Mononuclear cell (primary cell): ENCODE measurements at regions not wholly inside any gene's neighbourhood (a gene's known extent, or its start where the extent isn't known, plus 50 kb on each side); places are given as distances from the start of the nearest gene placed in this dataset.

Source experiments
- H3K27me3 ChIP-seq: 2 replicates; pipeline ENCODE4 v1.6.0; 2011; ENCODE audit warnings: low read length, control low read depth; ENCODE audit not compliant: insufficient read depth
- H3K4me1 ChIP-seq: 2 replicates; pipeline ENCODE4 v1.5.1; 2011; ENCODE audit warnings: mild to moderate bottlenecking, low read length, control low read depth; ENCODE audit not compliant: insufficient read depth
- H3K4me3 ChIP-seq: 2 replicates; pipeline ENCODE4 v1.5.1; 2011; ENCODE audit warnings: mild to moderate bottlenecking, low read length, moderate library complexity
- H3K9me3 ChIP-seq: 2 replicates; pipeline ENCODE4 v1.5.1; 2011; ENCODE audit warnings: low read depth, mild to moderate bottlenecking, control low read depth, low read length

DNA sequence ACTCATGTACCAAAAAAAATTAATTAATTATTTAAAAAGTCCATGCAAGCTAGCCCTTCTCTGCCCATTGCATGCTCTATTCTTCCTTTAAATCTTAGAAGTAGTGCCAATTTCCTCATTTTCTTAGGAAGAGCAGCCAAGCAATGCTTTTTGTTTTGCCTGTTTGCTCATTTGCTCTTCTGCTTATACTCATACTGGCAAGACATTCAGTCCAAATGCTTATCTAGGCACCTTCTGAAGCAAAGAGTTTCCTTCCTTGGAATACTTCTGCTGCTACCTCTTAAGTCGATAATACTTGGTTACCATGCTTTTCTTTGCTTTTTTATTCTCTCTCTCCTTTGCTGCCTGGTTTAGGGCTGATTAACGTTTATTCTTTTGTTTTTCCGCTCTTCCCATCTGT, 1318.3 kb downstream of the AACS start:
- Histone ChIP-seq H3K4me1 (no peaks in the 10 kb centered on the region), H3K4me3 (no peak overlapping the region), H3K9me3 (no peaks in the 10 kb centered on the region), H3K27me3 (no peaks in the 10 kb centered on the region)

DNA sequence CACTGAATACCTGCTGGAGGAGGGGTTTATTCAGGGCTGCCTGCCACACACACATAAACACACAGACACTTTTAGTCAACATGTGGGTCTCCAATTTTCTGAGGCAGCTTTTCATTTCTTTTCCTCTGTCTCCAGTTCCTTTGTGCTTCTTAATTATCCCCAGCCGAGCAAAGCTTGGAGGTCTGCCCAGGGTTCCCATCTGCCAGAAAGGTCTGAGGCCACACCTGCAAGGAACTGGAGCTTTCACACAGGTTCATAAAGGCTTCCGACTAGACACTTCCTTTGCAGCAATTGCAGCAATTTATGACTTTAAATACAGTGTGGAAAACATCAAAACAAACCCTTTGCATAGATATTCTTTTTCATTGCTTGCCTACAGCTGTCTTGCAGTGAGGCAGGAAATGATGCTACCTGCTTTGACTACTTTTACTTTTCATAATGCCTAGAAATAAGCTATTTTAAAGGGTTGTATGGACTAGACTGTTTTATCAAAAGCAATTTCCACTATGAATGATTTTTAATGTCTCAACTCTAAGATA, 1318.9 kb downstream of the AACS start:
- H3K4me1 ChIP-seq: no peaks in the 10 kb centered on the region
- H3K27me3 ChIP-seq: no peaks in the 10 kb centered on the region
- no peak overlapping the region for H3K4me3 ChIP-seq
- H3K9me3 ChIP-seq: no peaks in the 10 kb centered on the region

DNA sequence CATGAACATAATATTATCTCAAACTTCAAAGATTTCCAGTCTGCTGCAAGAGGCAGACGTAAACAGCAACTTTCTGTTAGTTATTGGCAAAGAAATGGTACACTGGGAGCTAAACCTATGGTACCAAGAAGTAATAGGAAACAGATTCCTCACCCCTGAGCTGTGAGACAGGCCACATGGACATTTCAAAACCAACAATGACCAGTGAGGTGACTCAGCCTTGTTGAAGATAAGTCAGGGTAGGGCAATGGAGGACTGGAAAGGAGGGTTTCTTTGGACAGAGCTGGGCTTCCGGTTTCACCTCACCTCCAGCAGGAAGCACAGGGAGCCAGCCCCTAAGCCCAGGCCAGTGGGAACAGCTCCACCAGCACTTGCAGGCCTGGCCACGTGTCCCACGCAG, 1320.5 kb downstream of the AACS start:
- Histone ChIP-seq H3K9me3 (no peaks in the 10 kb centered on the region), H3K4me3 (no peak overlapping the region), H3K27me3 (no peaks in the 10 kb centered on the region), H3K4me1 (no peaks in the 10 kb centered on the region)

DNA sequence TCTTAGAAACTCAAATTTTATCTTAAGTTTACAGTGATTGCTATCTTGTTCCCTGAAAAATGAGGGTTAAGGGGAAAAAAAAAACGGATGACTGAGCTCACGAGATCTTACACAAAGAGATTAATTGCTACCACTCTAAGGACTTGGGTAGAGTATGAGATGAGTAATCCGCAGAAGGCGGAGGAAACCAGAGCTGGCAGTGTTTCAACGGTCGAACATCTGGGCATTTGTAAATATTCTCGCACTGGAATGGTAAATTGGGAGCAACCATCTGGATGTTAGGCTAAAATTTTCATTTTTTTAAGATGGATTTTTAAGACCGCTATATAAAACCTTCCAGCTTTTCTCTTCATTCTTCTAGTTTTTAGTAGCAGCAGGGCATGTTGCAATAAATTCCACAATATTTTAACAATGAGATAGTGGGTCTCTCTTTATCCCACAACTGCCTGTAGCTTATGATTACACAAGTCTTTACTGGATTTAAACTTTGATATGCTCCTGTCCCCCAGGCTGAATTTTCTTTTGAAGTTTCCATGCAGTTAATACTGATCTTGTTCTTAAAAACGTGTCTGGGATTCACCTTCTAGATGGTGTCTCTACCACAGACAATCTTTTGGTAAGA, 1324.1 kb downstream of the AACS start:
- Histone ChIP-seq H3K9me3 (no peaks in the 10 kb centered on the region), H3K27me3 (no peaks in the 10 kb centered on the region), H3K4me3 (no peak overlapping the region), H3K4me1 (no peaks in the 10 kb centered on the region)

DNA sequence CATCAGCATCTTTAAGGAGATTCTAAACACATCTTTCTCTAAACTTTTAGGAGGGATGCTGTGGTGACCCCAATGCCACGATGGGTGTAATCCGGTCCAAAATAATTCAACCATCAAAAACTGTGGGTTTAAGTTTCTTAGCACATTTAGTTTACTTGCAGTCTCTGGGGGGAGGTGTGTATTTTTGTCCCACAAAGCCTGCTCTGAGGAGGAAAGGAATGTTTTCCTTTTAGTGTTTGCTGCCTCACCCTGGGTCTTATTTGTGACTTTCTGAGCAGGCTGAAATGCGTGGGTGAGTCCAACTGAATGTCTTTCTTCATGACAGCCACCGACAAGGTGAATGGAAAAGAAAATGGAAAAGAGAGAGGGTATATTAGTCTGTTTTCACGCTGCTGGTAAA, 1324.7 kb downstream of the AACS start:
- no peaks in the 10 kb centered on the region for H3K4me1 ChIP-seq
- no peaks in the 10 kb centered on the region for H3K27me3 ChIP-seq
- H3K4me3 ChIP-seq: no peak overlapping the region
- H3K9me3 ChIP-seq: no peaks in the 10 kb centered on the region

DNA sequence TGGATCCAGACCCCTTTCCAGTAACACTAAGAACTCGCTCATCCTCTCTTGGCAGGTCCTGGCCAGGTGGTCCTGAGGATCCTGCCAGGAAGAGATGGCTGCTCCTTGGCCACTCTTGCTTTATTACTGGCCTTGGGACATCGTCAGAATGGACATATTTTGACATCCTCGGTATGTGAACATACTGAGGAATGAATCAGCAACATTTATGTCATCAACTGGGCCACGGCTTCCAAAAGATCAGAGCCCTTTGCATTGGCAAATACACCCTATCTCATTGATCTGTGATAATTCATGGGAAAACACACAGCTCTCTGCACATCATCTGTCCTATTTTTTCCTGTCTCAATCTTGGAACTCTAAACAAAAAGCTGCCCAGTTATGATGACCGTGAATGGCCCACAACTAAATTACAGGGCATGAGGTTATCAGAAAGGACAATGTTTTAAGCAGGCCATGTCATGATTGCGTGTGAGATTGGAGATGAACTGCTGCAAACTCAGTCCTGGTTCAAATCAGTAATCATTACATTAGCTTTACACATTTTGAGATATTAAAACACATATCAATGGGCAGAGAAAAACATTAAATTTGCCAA, 1325.8 kb downstream of the AACS start:
- H3K27me3 ChIP-seq: no peaks in the 10 kb centered on the region
- no peak overlapping the region for H3K4me3 ChIP-seq
- no peaks in the 10 kb centered on the region for H3K4me1 ChIP-seq
- no peaks in the 10 kb centered on the region for H3K9me3 ChIP-seq

DNA sequence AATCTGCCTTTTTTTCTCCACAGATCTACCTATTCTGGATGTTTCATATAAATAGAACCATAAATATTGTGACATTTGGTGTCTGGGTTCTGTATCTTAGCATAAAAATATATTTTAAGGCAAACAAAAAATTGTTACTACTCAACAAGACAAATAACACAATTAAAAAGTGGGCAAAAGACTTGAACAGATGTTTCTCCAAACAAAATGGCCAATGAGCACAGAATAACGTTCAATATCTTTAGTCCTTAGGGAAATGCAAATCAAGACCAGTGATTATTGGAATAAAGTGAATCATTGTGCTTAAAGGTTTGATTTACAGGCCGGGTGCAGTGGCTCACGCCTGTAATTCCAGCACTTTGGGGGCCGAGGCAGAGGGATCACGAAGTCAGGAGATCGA, 1331.3 kb downstream of the AACS start:
- no peaks in the 10 kb centered on the region for H3K9me3 ChIP-seq
- no peaks in the 10 kb centered on the region for H3K27me3 ChIP-seq
- H3K4me1 ChIP-seq: no peaks in the 10 kb centered on the region
- H3K4me3 ChIP-seq: no peak overlapping the region

DNA sequence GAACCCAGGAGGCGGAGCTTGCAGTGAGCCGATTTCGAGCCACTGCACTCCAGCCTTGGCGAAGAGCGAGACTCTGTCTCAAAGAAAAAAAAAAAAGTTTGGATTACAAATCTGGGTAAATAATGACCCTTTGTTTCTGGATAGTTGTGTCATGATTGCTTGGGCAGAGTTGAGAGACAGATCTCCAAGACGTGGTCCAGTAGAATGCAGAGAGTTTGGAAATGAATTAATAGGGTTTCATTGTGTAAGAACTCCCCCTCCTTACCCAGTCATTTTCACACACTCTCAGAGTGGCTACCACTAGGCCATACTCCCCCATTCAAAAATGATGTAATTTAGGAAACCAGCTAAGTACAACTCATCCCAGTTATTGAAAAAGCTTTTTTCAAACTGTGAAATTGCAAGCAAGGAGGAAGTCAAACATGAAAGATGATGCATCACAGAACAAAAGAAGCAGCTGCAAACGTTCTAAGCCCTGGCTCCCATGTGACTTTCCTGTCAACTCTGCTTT, 1331.9 kb downstream of the AACS start:
- Histone ChIP-seq H3K4me1 (no peaks in the 10 kb centered on the region), H3K9me3 (no peaks in the 10 kb centered on the region), H3K27me3 (no peaks in the 10 kb centered on the region)

DNA sequence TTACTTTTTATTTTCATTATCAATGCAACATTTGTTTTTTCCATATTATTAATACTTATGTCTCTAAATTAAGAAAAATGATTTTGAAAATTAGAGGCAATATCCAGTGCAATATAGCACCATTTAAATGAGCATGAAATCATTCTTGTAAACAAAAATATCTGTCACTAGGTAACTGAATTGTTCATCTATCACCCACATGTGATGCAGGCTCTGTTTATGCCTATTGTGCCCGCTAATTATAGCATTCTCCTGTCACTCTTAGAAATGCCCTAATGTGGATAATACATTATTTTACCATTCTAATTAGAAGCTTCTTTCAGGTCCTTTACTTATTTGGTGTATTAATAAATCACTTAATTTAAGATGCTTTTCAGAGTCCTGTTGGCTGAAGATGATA, 1332.4 kb downstream of the AACS start:
- Histone ChIP-seq H3K9me3 (no peaks in the 10 kb centered on the region), H3K4me1 (no peaks in the 10 kb centered on the region), H3K27me3 (no peaks in the 10 kb centered on the region), H3K4me3 (no peak overlapping the region)

More for the DNA sequence above, 1331.9 kb downstream of the AACS start:
- H3K4me3 ChIP-seq: no peak overlapping the region

DNA sequence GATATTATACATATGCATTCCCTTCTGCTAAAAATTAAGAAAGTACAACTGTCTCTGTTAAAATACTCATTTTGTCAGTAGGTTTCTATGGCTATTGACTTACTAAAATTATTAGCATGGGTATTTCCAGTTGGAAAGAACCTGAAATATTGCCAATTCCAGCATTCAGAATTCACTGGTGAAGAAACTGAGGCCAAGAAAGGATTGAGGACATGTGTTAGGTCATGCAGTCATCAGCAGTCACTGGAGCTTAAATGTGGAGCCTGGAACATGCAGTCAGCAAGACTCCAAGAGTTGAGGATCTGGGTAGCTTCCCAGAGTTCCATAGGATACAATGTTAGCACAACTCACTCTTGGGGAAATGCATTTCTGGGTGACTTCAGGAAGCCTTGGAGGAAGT, 1335.6 kb downstream of the AACS start:
- no peaks in the 10 kb centered on the region for H3K9me3 ChIP-seq
- no peak overlapping the region for H3K4me3 ChIP-seq
- no peaks in the 10 kb centered on the region for H3K4me1 ChIP-seq
- no peaks in the 10 kb centered on the region for H3K27me3 ChIP-seq

DNA sequence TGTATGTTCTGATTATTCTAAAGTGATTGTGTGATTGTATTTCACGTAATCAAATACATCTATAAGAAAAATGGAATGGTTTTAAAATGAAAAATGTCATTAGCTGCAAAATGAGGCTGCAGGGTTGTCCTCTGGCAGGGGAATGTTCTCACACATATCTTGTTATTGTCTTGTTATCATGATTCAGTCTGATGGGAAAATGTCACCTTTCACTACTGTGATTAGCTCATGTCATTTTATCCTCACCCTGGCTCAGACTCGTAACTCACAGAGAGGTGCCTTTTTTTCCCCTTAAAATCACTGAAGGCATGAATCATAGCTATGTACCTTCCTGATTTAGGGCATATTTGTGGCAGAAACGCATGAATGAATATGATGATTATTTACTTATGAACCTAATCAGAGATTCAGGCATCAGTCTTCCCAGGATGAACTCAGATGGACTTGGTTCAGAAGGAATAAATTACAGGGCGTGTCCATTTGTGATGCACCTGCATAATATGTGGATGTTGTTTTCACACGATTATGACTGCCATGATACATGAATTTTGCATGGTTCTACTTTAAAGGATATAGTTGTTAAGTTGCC, 1339.2 kb downstream of the AACS start:
- Histone ChIP-seq H3K4me3 (no peak overlapping the region), H3K27me3 (no peaks in the 10 kb centered on the region), H3K4me1 (no peaks in the 10 kb centered on the region), H3K9me3 (no peaks in the 10 kb centered on the region)

DNA sequence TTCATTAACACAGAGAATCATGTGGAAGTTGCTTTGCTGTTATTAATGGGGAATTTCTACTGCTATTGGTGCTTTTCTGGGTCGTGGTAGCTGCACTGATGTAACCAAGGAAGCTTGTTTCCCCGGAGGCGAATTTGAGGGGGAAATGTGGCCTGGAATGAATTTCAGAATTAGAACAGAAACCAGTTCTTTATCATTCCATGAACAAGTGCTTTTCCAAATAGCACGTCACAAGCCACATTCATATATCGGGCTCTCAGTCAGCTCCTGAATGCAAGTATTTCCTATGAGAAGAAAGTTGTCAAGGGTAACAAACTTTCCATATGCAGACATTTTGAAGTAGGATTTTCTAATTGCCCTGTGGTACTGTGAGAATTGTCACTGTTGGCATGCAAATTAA, 1353.2 kb downstream of the AACS start:
- H3K9me3 ChIP-seq: no peaks in the 10 kb centered on the region
- no peaks in the 10 kb centered on the region for H3K4me1 ChIP-seq
- no peak overlapping the region for H3K4me3 ChIP-seq
- no peaks in the 10 kb centered on the region for H3K27me3 ChIP-seq

DNA sequence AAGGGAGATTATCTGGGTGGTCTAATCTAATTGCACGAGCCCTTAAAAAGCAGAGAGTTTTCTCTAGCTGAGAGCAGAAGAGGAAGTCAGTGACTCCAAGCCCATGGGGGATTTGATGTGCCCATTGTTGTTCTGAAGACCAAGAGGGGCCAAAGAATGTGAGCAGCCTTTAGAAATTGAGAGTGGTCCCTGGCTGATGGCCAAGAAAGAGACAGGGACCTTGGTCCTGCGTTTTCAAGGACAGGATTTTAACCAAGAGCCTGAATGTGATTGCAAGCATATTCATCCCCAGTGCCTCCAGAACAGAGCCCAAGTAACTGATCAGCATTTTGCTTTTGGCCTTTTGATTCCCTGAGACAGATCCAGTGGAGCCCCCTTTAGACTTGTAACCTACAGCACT, 1353.9 kb downstream of the AACS start:
- Histone ChIP-seq H3K4me1 (no peaks in the 10 kb centered on the region), H3K9me3 (no peaks in the 10 kb centered on the region), H3K27me3 (no peaks in the 10 kb centered on the region), H3K4me3 (no peak overlapping the region)

DNA sequence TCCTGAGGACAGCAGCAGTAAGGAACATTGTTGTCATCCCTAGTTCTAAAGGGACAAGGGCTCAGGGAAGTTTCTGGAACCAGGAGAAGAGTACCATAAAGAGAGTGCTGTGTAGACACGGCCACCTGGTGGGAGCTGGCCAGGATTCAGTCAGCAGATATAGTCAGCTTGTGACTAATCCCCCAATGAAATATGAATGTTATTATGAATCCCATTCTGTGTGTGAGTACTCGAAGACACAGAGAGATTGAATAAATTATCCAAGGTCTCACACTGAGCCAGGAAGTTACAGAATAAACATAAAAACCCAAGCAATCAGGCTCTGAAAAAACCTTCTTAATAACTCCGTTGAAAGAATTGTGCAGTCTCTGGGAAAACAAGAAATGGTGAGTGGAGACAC, 1359.5 kb downstream of the AACS start:
- Histone ChIP-seq H3K9me3 (no peaks in the 10 kb centered on the region), H3K4me1 (no peaks in the 10 kb centered on the region)

DNA sequence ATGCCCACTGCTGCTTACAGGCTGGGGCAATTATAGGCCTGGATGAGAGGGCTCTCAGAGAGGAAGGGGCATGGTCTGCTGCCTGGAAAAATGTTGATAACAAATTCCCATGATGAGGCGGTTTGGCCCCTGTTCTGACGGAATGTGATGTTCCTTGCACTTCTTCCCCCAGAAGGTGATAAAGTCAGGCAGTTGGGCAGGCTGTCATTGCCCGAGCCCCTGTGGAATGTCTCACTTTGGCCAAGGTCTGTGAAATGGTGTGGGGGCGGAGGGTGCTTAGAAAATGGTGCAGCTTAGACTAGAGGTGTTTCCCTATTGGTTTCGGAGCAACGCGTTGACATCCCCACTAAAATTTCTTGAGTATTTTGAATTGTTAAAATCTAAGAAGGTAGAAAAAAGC, 1360.0 kb downstream of the AACS start:
- Histone ChIP-seq H3K9me3 (no peaks in the 10 kb centered on the region), H3K4me1 (no peaks in the 10 kb centered on the region), H3K4me3 (no peak overlapping the region), H3K27me3 (no peaks in the 10 kb centered on the region)

More for the DNA sequence above, 1359.5 kb downstream of the AACS start:
- Histone ChIP-seq H3K4me3 (no peak overlapping the region), H3K27me3 (no peaks in the 10 kb centered on the region)

DNA sequence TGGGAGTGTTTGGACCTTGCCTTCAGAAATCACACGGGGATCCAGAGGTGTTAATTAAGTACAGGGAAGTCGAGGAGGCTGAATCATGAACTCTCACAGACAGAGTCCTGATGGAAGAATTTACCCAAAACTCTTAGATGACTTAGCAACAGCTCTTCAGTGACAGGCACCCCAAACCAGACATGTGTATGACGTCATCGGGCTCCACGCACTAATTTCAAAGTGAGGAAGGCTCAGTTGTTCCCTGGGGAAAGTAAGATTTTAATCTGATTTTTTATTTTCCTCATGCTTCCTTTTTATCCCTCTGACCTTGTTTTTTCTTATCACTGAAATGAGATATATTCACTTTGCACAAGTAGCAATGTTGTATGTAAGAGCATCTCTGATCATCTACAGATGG, 1363.5 kb downstream of the AACS start:
- Histone ChIP-seq H3K4me1 (no peaks in the 10 kb centered on the region), H3K27me3 (no peaks in the 10 kb centered on the region), H3K9me3 (no peaks in the 10 kb centered on the region), H3K4me3 (no peak overlapping the region)
